ENCODE measurements at regions not wholly inside any gene's neighbourhood (a gene's known extent, or its start where the extent isn't known, plus 50 kb on each side); places are given as distances from the start of the nearest gene placed in this dataset.

DNA sequence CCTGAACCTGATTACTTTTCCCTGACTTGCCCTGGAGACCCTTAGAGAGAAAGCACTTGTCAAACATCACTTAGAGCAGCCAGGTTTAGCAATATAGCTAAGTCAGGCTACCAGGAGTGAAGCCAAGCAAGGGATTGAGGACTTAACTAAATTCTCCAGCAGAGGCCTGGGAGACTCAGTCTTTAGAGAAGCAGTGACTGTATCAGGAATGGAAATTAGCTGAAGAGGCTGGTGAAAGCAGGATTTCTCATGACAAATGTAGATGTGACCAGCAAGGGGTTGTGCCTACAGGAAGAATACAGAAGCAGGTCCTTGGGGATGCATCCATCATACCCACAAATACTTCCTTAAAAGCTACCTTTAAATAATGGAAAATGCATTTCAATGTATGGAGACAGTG is 368.9 kb upstream of the MEIS1 start:
- no peak overlapping the region for H2AK5ac ChIP-seq (ENCODE audit: low read depth, low read length)
- no peaks in the 10 kb centered on the region for H4K20me1 ChIP-seq (replicated peaks in 1 of 2; ENCODE audit: control insufficient read depth in 1 of 2, insufficient read depth in 2 of 2, low read length in 2 of 2)
- H2BK120ac ChIP-seq (replicated peaks; ENCODE audit: low read depth, low read length): no peak overlapping the region
- no peaks in the 10 kb centered on the region for H3K23me2 ChIP-seq (ENCODE audit: low read depth, low read length)
- no peak overlapping the region for H3K14ac ChIP-seq (ENCODE audit: insufficient read length)
- no peak overlapping the region for H3K56ac ChIP-seq (replicated peaks; ENCODE audit: insufficient read length, low read depth, low read length)
- H2BK15ac ChIP-seq (ENCODE audit: low read length): no peak overlapping the region
- no peak for FAIRE-seq
- no peak overlapping the region for H3K27ac ChIP-seq (ENCODE audit: low read depth, low read length)
- no peak overlapping the region for H2BK5ac ChIP-seq (ENCODE audit: low read depth, low read length)
- H2AFZ ChIP-seq (ENCODE audit: low read length): no peak overlapping the region
- H3K4me3 ChIP-seq (ENCODE audit: extremely low read depth in 1 of 4, insufficient read depth in 2 of 4, low read depth in 3 of 4, low read length in 4 of 4): no peak overlapping the region
- no peak overlapping the region for H4K8ac ChIP-seq (ENCODE audit: extremely low read depth, insufficient read depth, low read length)
- H3K79me1 ChIP-seq (ENCODE audit: low read depth, low read length): no peaks in the 10 kb centered on the region
- H3K4ac ChIP-seq (replicated peaks; ENCODE audit: insufficient read length, low read depth, low read length): no peak overlapping the region
- H3K18ac ChIP-seq (ENCODE audit: extremely low read depth, low read length): no peak overlapping the region
- CTCF ChIA-PET (ENCODE audit: partially characterized antibody): interaction anchor here (0.6 to 1.3 kb wide), 3 partner anchors 19 to 35 kb away, joined by 3 to 4 read pairs (median 3); no protein-coding TSS in a partner anchor
- H3K9me3 ChIP-seq (ENCODE audit: insufficient read depth in 2 of 2, low read depth in 1 of 2, low read length in 1 of 2): no peaks in the 10 kb centered on the region; a peak in 1 of 4 replicates
- no peak overlapping the region for H2BK20ac ChIP-seq (ENCODE audit: low read length)
- H3K23ac ChIP-seq (ENCODE audit: insufficient read length): no peak overlapping the region
- H3K36me3 ChIP-seq (ENCODE audit: control insufficient read depth in 2 of 4, insufficient read depth in 4 of 4, low read length in 3 of 4): no peaks in the 10 kb centered on the region
- DNase-seq (ENCODE audit: low read depth in 1 of 2, low spot score in 2 of 2): no peak
- H3K9ac ChIP-seq (replicated peaks in 1 of 4; ENCODE audit: extremely low read depth in 1 of 4, low read depth in 3 of 4, low read length in 3 of 4): no peak overlapping the region
- no peaks in the 10 kb centered on the region for H3K27me3 ChIP-seq (replicated peaks in 1 of 4; ENCODE audit: control insufficient read depth in 3 of 4, extremely low read depth in 1 of 4, insufficient read depth in 3 of 4, low read length in 3 of 4)
- no peaks in the 10 kb centered on the region for H3K79me2 ChIP-seq (ENCODE audit: control insufficient read depth in 1 of 2, insufficient read depth in 2 of 2, low read length in 2 of 2)
- H2BK12ac ChIP-seq (ENCODE audit: low read depth, low read length): no peak overlapping the region
- H3K4me2 ChIP-seq (ENCODE audit: insufficient read depth in 1 of 2, low read depth in 2 of 2, low read length in 2 of 2): no peak overlapping the region
- H4K91ac ChIP-seq (replicated peaks; ENCODE audit: insufficient read length, low read length): no peak overlapping the region
- H3K4me1 ChIP-seq (replicated peaks in 1 of 4; ENCODE audit: control insufficient read depth in 3 of 4, insufficient read depth in 4 of 4, low read length in 3 of 4): peaks cover 0 to 5% (median 3%) of the 10 kb centered on the region in 4 experiments; a peak in 1 of 7 replicates
- POLR2A ChIA-PET (ENCODE audit: partially characterized antibody): interaction anchor here (1.1 kb wide), 1 partner anchor 14 kb away, joined by 4 read pairs; no protein-coding TSS in a partner anchor
- H4K5ac ChIP-seq (ENCODE audit: insufficient read length, low read depth, low read length): no peak overlapping the region
- no peak for TF ChIP-seq POU5F1 (IDR thresholded peaks at IDR 0.05; ENCODE audit: low read depth, low read length)
- TF ChIP-seq, protein P1, sequence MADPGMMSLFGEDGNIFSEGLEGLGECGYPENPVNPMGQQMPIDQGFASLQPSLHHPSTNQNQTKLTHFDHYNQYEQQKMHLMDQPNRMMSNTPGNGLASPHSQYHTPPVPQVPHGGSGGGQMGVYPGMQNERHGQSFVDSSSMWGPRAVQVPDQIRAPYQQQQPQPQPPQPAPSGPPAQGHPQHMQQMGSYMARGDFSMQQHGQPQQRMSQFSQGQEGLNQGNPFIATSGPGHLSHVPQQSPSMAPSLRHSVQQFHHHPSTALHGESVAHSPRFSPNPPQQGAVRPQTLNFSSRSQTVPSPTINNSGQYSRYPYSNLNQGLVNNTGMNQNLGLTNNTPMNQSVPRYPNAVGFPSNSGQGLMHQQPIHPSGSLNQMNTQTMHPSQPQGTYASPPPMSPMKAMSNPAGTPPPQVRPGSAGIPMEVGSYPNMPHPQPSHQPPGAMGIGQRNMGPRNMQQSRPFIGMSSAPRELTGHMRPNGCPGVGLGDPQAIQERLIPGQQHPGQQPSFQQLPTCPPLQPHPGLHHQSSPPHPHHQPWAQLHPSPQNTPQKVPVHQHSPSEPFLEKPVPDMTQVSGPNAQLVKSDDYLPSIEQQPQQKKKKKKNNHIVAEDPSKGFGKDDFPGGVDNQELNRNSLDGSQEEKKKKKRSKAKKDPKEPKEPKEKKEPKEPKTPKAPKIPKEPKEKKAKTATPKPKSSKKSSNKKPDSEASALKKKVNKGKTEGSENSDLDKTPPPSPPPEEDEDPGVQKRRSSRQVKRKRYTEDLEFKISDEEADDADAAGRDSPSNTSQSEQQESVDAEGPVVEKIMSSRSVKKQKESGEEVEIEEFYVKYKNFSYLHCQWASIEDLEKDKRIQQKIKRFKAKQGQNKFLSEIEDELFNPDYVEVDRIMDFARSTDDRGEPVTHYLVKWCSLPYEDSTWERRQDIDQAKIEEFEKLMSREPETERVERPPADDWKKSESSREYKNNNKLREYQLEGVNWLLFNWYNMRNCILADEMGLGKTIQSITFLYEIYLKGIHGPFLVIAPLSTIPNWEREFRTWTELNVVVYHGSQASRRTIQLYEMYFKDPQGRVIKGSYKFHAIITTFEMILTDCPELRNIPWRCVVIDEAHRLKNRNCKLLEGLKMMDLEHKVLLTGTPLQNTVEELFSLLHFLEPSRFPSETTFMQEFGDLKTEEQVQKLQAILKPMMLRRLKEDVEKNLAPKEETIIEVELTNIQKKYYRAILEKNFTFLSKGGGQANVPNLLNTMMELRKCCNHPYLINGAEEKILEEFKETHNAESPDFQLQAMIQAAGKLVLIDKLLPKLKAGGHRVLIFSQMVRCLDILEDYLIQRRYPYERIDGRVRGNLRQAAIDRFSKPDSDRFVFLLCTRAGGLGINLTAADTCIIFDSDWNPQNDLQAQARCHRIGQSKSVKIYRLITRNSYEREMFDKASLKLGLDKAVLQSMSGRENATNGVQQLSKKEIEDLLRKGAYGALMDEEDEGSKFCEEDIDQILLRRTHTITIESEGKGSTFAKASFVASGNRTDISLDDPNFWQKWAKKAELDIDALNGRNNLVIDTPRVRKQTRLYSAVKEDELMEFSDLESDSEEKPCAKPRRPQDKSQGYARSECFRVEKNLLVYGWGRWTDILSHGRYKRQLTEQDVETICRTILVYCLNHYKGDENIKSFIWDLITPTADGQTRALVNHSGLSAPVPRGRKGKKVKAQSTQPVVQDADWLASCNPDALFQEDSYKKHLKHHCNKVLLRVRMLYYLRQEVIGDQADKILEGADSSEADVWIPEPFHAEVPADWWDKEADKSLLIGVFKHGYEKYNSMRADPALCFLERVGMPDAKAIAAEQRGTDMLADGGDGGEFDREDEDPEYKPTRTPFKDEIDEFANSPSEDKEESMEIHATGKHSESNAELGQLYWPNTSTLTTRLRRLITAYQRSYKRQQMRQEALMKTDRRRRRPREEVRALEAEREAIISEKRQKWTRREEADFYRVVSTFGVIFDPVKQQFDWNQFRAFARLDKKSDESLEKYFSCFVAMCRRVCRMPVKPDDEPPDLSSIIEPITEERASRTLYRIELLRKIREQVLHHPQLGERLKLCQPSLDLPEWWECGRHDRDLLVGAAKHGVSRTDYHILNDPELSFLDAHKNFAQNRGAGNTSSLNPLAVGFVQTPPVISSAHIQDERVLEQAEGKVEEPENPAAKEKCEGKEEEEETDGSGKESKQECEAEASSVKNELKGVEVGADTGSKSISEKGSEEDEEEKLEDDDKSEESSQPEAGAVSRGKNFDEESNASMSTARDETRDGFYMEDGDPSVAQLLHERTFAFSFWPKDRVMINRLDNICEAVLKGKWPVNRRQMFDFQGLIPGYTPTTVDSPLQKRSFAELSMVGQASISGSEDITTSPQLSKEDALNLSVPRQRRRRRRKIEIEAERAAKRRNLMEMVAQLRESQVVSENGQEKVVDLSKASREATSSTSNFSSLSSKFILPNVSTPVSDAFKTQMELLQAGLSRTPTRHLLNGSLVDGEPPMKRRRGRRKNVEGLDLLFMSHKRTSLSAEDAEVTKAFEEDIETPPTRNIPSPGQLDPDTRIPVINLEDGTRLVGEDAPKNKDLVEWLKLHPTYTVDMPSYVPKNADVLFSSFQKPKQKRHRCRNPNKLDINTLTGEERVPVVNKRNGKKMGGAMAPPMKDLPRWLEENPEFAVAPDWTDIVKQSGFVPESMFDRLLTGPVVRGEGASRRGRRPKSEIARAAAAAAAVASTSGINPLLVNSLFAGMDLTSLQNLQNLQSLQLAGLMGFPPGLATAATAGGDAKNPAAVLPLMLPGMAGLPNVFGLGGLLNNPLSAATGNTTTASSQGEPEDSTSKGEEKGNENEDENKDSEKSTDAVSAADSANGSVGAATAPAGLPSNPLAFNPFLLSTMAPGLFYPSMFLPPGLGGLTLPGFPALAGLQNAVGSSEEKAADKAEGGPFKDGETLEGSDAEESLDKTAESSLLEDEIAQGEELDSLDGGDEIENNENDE (IDR thresholded peaks at IDR 0.05; ENCODE audit: insufficient replicate concordance, low read length): no peak
